COLO668 (cell line): ENCODE measurements at regions not wholly inside any gene's neighbourhood (a gene's known extent, or its start where the extent isn't known, plus 50 kb on each side); places are given as distances from the start of the nearest gene placed in this dataset.
A peak's percentile ranks its signal among the peaks of the same experiment; 100 is the strongest.

Experiments used
- DNase-seq: peaks from one replicate; lab custom pipeline; 2025; ENCODE audit not compliant: unreplicated experiment; lab: John Stamatoyannopoulos, UW

DNA sequence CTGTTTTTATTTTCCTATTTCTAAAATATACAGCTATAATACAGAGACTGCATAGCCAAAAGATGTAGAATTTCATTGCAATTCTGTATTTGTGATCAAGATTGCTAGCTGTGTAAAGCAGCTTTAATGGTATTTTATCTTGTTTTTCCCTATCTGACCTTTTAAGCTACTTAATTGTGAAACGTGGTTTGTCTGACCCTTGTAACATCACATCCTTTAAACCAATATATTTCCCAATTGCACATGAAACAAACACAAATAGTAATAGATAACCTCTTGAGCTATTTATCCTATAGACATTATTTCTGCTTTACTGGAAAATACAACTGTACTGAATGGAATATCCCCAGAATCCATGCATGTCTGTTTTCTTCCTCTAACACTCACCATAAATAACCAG lies 112.2 kb upstream of the PLPPR4 start:
- DNase-seq: no peak

DNA sequence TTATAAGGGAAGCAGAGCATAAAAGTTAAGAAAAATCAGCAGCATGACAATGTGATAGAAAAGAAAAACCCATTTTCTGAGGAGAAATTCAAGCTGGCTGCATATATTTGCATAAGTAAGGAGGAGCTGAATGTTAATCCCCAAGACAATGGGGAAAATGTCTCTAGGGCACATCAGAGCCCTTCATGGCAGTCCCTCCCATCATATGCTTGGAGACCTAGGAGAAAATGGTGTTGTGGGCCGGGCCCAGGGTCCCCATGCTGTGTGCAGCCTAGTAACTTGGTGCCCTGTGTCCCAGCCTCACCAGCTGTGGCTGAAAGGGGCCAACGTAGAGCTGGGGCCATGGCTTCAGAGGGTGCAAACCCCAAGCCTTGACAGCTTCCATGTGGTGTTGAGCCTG lies 100.6 kb upstream of the PLPPR4 start:
- DNase-seq: no peak

- no peak for DNase-seq
Observed at GRCh38 chr1:99170516-99170915, 93.8 kb upstream of the PLPPR4 start.

GRCh38 chr1:99171184-99171813 lies 93.0 kb upstream of the PLPPR4 start:
- no peak for DNase-seq

- no peak for DNase-seq
Observed at GRCh38 chr1:99173282-99173681, 91.0 kb upstream of the PLPPR4 start.

DNA sequence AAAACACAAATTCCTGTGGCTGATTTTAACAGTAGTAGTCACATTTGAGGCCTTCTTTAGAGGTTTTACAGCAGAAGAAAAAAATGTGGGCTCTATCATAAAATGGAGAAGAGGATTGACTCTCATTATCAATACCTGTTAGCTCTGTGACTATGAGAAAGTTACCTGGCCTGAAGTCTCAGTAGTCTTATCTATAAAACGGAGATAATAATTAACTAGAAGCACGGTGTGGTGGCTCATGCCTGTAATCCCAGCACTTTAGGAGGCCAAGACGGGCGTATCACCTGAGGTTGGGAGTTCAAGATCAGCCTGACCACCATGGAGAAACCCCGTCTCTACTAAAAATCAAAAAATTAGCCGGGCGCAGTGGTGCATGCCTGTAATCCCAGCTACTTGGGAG lies 90.4 kb upstream of the PLPPR4 start:
- no peak for DNase-seq

GRCh38 chr1:99176753-99177152 lies 87.5 kb upstream of the PLPPR4 start:
- DNase-seq: no peak

DNA sequence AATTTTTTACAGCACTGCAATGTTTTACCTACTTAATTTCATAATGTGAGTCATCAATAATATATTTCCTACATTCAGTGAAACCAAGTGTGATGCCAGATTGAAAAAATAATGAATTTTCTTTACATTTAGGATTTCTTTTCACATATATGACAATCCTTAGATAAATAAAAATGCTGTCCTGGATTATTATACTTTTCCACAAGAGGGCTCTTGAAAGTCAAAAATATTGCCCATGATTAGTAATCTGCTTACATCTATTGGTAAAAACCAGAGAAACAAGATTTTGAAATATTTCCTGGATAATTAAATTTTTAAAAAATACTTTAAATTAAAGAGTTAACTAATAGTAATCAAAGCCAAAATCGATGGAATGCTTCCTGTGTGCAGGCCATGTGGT lies 86.8 kb upstream of the PLPPR4 start:
- DNase-seq: no peak

GRCh38 chr1:99180343-99180808 lies 83.9 kb upstream of the PLPPR4 start:
- DNase-seq: peak; percentile 61

GRCh38 chr1:99180915-99181314 lies 83.4 kb upstream of the PLPPR4 start:
- no peak for DNase-seq

DNA sequence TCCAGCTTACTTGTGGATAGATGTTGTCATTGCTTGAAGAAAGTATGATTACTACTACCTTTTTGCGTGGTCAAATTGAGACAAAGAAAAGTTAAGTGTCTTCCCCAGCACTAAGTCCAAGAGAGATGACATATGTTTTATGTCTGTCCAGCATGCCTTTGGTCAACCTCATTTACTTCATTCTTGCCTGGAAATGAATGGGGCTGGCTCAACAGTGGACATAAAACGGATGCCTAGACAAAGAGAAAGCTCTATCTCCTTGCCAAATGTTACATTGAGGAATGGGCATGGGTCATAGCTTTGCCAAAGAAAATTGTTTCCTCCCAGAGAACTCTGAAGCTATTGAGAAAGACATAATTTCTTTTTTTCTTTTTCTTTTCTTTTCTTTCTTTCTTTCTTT lies 82.4 kb upstream of the PLPPR4 start:
- no peak for DNase-seq

DNA sequence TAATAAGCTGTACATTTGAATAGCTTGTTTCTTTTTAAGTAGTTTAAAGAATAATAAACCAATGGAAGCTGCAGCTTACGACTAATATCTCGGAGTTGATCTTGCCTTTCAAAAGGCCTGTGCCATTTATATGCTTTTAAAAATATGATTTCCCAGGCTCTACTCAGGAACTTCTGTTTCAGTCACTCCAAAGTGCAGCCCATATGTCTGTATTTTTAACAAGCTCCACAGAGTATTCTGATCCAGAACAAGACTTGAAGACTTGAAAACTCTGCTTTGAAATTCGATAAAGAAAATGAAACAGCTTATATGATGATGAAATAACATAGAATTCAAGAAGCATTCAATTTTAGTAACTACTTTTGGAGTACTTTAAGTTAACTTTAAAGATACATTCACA lies 79.1 kb upstream of the PLPPR4 start:
- no peak for DNase-seq

- no peak for DNase-seq
Observed at GRCh38 chr1:99193431-99193830, 70.9 kb upstream of the PLPPR4 start.

GRCh38 chr1:99198393-99198792 lies 65.9 kb upstream of the PLPPR4 start:
- no peak for DNase-seq

- no peak for DNase-seq
Observed at GRCh38 chr1:99207216-99207615, 57.1 kb upstream of the PLPPR4 start.
